ENCODE measurements at regions not wholly inside any gene's neighbourhood (a gene's known extent, or its start where the extent isn't known, plus 50 kb on each side); places are given as distances from the start of the nearest gene placed in this dataset.
"Not testable (repeated sequence)": the region's sequence is repeated elsewhere in the genome, so short reads cannot be mapped to it uniquely, and the experiment has no call there.

GRCh38 chr13:24997367-24997967 is 98.5 kb upstream of the PABPC3 start:
- TF ChIP-seq, protein P1, sequence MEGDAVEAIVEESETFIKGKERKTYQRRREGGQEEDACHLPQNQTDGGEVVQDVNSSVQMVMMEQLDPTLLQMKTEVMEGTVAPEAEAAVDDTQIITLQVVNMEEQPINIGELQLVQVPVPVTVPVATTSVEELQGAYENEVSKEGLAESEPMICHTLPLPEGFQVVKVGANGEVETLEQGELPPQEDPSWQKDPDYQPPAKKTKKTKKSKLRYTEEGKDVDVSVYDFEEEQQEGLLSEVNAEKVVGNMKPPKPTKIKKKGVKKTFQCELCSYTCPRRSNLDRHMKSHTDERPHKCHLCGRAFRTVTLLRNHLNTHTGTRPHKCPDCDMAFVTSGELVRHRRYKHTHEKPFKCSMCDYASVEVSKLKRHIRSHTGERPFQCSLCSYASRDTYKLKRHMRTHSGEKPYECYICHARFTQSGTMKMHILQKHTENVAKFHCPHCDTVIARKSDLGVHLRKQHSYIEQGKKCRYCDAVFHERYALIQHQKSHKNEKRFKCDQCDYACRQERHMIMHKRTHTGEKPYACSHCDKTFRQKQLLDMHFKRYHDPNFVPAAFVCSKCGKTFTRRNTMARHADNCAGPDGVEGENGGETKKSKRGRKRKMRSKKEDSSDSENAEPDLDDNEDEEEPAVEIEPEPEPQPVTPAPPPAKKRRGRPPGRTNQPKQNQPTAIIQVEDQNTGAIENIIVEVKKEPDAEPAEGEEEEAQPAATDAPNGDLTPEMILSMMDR (IDR thresholded peaks at IDR 0.05), result peak; percentile 74
- H3K36me3 ChIP-seq, result no peaks in the 10 kb centered on the region
- H3K27me3 ChIP-seq (ENCODE audit: low read depth), result peaks cover 16% of the 10 kb centered on the region
- no peaks in the 10 kb centered on the region for H3K9me3 ChIP-seq
- no peaks in the 10 kb centered on the region for H3K4me1 ChIP-seq
- ATAC-seq (no peak), DNase-seq (no peak)
- H3K4me3 ChIP-seq, result no peak overlapping the region
- H3K27ac ChIP-seq, result no peak overlapping the region
- intact Hi-C loops (cut with DNase I), result no loop called here

- intact Hi-C loops (cut with DNase I), result no loop called here
- H3K4me3 ChIP-seq, result no peak overlapping the region
- no peaks in the 10 kb centered on the region for H3K36me3 ChIP-seq
- TF ChIP-seq, protein P1 (IDR thresholded peaks at IDR 0.05), result no peak
- no peak for ATAC-seq
- H3K27ac ChIP-seq, result no peak overlapping the region
- peaks cover 18% of the 10 kb centered on the region for H3K27me3 ChIP-seq (ENCODE audit: low read depth)
- no peaks in the 10 kb centered on the region for H3K9me3 ChIP-seq
- no peaks in the 10 kb centered on the region for H3K4me1 ChIP-seq
- no peak for DNase-seq
Observed at GRCh38 chr13:24998433-24998832, 97.5 kb upstream of the PABPC3 start.

GRCh38 chr13:25001476-25002206 is 94.3 kb upstream of the PABPC3 start:
- Histone ChIP-seq H3K4me1 (no peaks in the 10 kb centered on the region), H3K27ac (no peak overlapping the region), H3K4me3 (no peak overlapping the region), H3K36me3 (no peaks in the 10 kb centered on the region), H3K9me3 (no peaks in the 10 kb centered on the region), H3K27me3 (ENCODE audit: low read depth) (peaks cover 18% of the 10 kb centered on the region)
- TF ChIP-seq, protein P1 (IDR thresholded peaks at IDR 0.05), result no peak
- intact Hi-C loops (cut with DNase I), result no loop called here
- ATAC-seq (no peak), DNase-seq (no peak)

GRCh38 chr13:25002311-25002710 is 93.6 kb upstream of the PABPC3 start:
- peak in 1 of 2 donors; percentile 63 for ATAC-seq

DNA sequence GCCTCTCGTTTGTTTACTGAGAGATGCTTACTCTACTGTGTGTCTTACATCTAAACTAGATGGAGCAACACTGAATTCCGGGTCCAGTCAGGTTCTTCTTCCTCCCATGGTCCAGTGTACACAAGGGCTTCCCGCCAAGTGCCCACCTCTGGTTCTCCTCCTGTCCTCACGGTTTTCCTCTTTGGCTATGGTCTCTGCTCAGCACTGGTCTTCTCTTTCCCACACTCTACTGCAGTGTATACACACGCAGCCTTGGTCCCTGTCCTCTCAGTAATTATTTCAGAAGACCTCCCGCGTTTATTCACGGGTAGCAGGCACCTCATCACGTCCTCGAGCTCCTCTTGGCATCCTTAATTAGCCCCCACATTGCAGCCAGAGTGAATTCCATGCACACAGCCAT is 91.4 kb upstream of the PABPC3 start:
- ATAC-seq, result peak in 1 of 2 donors; percentile 57
- H3K36me3 ChIP-seq; DNase-seq; H3K4me3 ChIP-seq; intact Hi-C loops (cut with DNase I); H3K4me1 ChIP-seq; H3K9me3 ChIP-seq; H3K27ac ChIP-seq: not testable (repeated sequence)
- peaks cover 12% of the 10 kb centered on the region for H3K27me3 ChIP-seq (ENCODE audit: low read depth)

More at GRCh38 chr13:25002311-25002710, 93.6 kb upstream of the PABPC3 start:
- H3K4me3 ChIP-seq; DNase-seq; intact Hi-C loops (cut with DNase I); H3K9me3 ChIP-seq; H3K36me3 ChIP-seq; H3K27ac ChIP-seq; H3K4me1 ChIP-seq: not testable (repeated sequence)
- H3K27me3 ChIP-seq (ENCODE audit: low read depth), result peaks cover 18% of the 10 kb centered on the region

DNA sequence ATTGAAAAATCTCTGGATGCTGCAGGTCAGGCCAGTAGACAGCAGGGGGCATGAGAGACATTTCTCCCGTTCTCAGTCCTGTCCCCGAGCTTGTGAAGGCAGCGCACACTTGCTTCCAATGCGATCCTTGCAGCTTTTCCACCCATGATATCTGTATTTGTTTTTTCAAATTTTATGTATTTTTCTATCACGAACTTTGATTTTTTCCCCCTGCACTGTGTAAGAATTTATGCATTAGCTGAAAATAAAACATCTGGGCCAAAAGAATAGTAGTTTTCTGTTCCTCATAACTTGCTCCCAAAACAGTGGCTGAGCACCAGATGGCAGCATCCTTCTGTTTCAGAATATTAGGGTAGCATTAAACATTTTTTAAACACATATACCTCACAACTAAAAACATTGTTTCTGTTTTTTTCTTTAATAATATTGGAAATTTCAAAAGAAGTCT is 90.9 kb upstream of the PABPC3 start:
- H3K27ac ChIP-seq; DNase-seq; H3K4me1 ChIP-seq; H3K36me3 ChIP-seq; H3K4me3 ChIP-seq; H3K9me3 ChIP-seq; intact Hi-C loops (cut with DNase I): not testable (repeated sequence)
- TF ChIP-seq, protein P1 (IDR thresholded peaks at IDR 0.05), result peak; percentile 21
- peak; percentile 78 to 83 for ATAC-seq
- peaks cover 12% of the 10 kb centered on the region for H3K27me3 ChIP-seq (ENCODE audit: low read depth)

DNA sequence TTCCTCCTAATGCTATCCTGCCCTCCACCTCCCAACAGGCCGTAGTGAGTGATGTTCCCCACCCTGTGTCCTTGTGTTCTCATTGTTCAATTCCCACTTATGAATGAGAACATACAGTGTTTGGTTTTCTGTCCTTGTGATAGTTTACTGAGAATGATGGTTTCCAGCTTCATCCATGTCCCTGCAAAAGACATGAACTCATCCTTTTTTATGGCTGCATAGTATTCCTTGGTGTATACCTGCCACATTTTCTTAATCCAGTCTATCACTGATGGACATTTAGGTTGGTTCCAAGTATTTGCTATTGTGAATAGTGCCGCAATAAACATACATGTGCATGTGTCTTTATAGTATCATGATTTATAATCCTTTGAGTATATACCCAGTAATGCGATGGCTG is 88.5 kb upstream of the PABPC3 start:
- H3K4me3 ChIP-seq; DNase-seq; H3K36me3 ChIP-seq; H3K4me1 ChIP-seq; ATAC-seq; H3K9me3 ChIP-seq; intact Hi-C loops (cut with DNase I); H3K27me3 ChIP-seq (ENCODE audit: low read depth); H3K27ac ChIP-seq: not testable (repeated sequence)

DNA sequence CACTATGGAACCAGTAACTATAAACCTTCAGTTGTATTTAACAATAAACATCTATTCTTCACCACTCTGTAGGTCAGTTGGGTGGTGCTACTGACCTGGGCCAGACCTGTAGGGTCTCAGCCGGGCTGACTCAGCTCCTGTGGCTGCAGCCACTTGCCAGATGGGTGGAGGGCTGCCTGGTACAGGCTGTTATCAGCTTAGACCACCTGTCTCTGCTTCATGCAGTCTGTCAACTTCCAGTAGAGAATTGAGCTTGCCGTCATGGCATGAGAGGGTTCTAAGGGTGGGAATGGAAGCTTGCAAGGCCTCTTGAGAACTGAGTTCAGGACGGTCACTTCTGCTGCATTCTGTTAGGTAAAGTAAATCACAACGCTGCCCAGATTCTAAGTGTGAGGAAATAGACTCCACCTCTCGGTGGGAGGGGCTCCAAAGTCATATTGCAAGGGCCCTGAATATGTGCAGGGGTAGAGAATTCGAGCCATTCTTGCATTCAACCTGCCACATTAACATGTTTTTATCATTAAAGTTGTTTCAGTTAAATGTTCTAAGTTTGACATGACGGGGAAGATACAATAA is 81.5 kb upstream of the PABPC3 start:
- H3K4me3 ChIP-seq; H3K4me1 ChIP-seq; H3K27ac ChIP-seq; DNase-seq; ATAC-seq; intact Hi-C loops (cut with DNase I); H3K36me3 ChIP-seq; H3K9me3 ChIP-seq: not testable (repeated sequence)
- peaks cover 52% of the 10 kb centered on the region for H3K27me3 ChIP-seq (ENCODE audit: low read depth)

DNA sequence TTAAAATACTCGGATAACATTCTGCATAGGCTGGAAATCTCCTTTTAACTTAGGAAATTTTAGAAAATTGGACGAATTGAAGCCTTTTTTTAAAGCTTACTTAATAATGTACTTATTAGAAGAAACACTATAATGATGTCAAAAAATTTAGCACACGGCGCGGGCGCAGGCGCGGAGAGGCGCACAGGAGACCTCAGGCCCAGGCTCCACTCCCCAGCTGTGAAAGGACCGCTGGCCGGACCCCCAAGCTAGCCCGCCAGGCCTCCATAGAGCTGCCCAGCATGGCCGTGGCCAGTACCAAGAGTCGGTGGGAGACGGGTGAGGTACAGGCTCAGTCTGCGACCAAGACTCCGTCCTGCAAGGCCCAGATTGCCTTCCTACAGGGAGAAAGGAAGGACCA is 78.8 kb upstream of the PABPC3 start:
- peaks cover 59% of the 10 kb centered on the region for H3K27me3 ChIP-seq (ENCODE audit: low read depth)
- H3K9me3 ChIP-seq; H3K36me3 ChIP-seq; H3K4me3 ChIP-seq; intact Hi-C loops (cut with DNase I); H3K27ac ChIP-seq; ATAC-seq; H3K4me1 ChIP-seq; DNase-seq: not testable (repeated sequence)

All from lower lobe of right lung (tissue), 2 donors.